Right atrium auricular region (tissue), 2 donors: ENCODE measurements at regions not wholly inside any gene's neighbourhood (a gene's known extent, or its start where the extent isn't known, plus 50 kb on each side); places are given as distances from the start of the nearest gene placed in this dataset.
A peak's percentile ranks its signal among the peaks of the same experiment; 100 is the strongest.

Experiments
- DNase-seq: peaks from one replicate; pipeline ENCODE4 v3.0.0-alpha.2; 2019; ENCODE audit warnings: low spot score
- H3K27ac ChIP-seq, 2 donors: fragments of 200-600 bp; sonication (generic); 1 replicate in 1 of 2; 2 replicates in 1 of 2; pipeline ENCODE4 v1.5.1; 2016 to 2019
- H3K27me3 ChIP-seq, 2 donors: fragments of 200-600 bp; sonication (generic); one replicate each; pipeline versions ENCODE4 v1.5.1 to v1.6.0; 2017 to 2019
- H3K36me3 ChIP-seq: fragments of 200-600 bp; sonication (generic); one replicate; pipeline ENCODE4 v1.5.1; 2016
- H3K4me1 ChIP-seq, 2 donors: fragments of 200-600 bp; sonication (generic); one replicate each; pipeline versions ENCODE4 v1.5.1 to v1.6.0; 2017 to 2019
- H3K4me3 ChIP-seq, 2 donors: fragments of 200-600 bp; sonication (generic); 1 replicate in 1 of 2; 2 replicates in 1 of 2; pipeline ENCODE4 v1.5.1; 2017 to 2019; ENCODE audit warnings: mild to moderate bottlenecking in 1 of 2, moderate library complexity in 1 of 2
- H3K9me3 ChIP-seq, 2 donors: fragments of 200-600 bp; sonication (generic); one replicate each; pipeline ENCODE4 v1.5.1; 2019
- CTCF ChIP-seq, 2 donors: fragments of 200-600 bp; sonication (generic); IDR thresholded peaks; one replicate each; pipeline ENCODE4 v1.5.1; 2019; ENCODE audit warnings: antibody characterized with exemption in 2 of 2

DNA sequence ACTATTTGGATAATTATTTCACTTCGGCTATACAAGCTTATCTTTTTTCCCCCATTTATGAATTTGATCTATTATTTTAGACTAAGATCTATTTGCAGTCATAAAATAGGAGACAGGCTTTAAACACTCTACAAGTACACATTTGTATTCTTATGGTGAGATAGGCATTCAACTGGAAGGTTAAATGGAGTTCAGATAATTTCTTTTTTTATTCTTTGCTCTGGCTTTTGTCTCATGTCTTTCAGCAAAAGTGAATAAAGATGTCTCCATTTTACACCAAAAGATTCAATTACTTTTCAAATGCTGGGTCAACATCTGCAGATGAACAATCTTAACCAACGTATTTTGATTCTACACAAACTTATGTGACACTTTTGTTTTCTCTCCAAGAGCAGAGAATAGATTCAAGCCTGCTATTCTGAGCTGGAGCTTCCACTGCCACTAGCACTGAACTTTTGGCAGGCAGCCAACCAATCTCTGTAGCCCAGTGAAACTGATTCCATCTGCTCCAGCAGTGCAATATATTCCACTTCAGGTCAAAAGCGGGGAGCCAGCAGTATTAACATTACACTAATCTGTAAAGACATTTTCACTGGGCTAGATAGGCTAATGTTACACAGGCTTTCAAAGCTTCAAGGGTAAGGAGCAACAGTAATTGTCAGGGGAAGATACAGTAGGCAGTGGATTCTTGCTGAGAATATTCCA is 452.0 kb upstream of the ZNF608 start:
- Histone ChIP-seq H3K36me3 (no peaks in the 10 kb centered on the region), H3K27me3 (no peaks in the 10 kb centered on the region), H3K9me3 (no peaks in the 10 kb centered on the region), H3K4me1 (peaks cover 0 to 37% of the 10 kb centered on the region in 2 donors), H3K4me3 (no peak overlapping the region), H3K27ac (peak overlapping the region in 1 of 2 donors; percentile 84)
- no peak for TF ChIP-seq CTCF (IDR thresholded peaks at IDR 0.05)
- DNase-seq: peak; percentile 85

GRCh38 chr5:125199373-125199772 is 452.9 kb upstream of the ZNF608 start:
- TF ChIP-seq CTCF (IDR thresholded peaks at IDR 0.05): no peak
- H3K27me3 ChIP-seq: no peaks in the 10 kb centered on the region
- H3K9me3 ChIP-seq: no peaks in the 10 kb centered on the region
- no peaks in the 10 kb centered on the region for H3K36me3 ChIP-seq
- DNase-seq: no peak
- peaks cover 0 to 37% of the 10 kb centered on the region in 2 donors for H3K4me1 ChIP-seq
- peak overlapping the region in 1 of 2 donors; percentile 84 for H3K27ac ChIP-seq
- no peak overlapping the region for H3K4me3 ChIP-seq

DNA sequence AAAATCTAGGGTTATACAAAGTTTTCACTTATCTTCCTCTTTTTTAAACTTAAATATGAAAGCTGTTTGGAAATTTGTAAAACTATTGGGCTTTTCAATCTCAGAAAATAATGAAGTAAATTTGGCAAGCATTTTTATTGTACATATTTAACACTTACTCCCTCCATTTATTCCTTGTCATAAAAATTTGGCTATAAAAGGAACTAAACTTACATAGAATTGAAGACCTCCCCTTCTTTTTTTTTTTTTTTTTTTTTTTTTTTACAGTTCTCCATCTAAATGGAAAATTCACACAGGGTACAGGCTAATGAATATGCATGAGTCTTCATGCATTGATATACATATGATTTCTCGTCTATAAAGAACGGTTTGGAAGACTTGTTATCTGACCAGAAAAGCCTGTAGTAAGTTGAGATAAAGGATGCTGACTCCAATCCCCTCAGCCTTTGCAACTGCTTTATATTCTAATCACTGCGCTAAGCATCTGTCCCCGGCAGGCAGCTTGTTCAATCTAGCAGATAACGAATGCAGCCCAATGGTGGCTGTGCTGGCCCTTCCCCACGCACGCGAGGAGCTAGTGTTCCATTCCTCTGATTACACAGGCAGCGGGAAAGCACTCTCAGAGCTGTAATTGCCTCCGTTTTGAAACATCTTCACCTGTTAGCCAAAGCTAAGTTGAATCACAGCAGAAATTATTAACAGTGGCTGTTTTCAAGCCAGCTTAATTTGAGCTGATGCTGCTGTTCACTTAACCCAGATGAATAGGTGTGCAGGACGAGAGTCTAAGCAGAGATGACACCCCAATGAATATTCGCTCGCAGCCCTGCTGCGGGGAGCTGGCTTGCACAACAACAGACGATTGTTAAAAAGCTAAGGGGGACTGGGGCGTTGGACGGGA is 453.8 kb upstream of the ZNF608 start:
- TF ChIP-seq CTCF (IDR thresholded peaks at IDR 0.05): no peak
- H3K9me3 ChIP-seq: no peaks in the 10 kb centered on the region
- H3K27me3 ChIP-seq: no peaks in the 10 kb centered on the region
- peak overlapping the region; percentile 3 to 31 for H3K4me3 ChIP-seq
- H3K27ac ChIP-seq: peak overlapping the region in 1 of 2 donors; percentile 63
- H3K36me3 ChIP-seq: no peaks in the 10 kb centered on the region
- DNase-seq: no peak
- peaks cover 0 to 37% of the 10 kb centered on the region in 2 donors for H3K4me1 ChIP-seq

- Histone ChIP-seq H3K9me3 (no peaks in the 10 kb centered on the region), H3K36me3 (no peaks in the 10 kb centered on the region), H3K4me1 (peaks cover 0 to 37% of the 10 kb centered on the region in 2 donors), H3K4me3 (peak overlapping the region; percentile 3 to 31), H3K27ac (peak overlapping the region in 1 of 2 donors; percentile 63), H3K27me3 (no peaks in the 10 kb centered on the region)
- no peak for DNase-seq
- no peak for TF ChIP-seq CTCF (IDR thresholded peaks at IDR 0.05)
These were observed 454.5 kb upstream of the ZNF608 start for GRCh38 chr5:125200866-125201373.

GRCh38 chr5:125201446-125202052 is 455.1 kb upstream of the ZNF608 start:
- DNase-seq: no peak
- Histone ChIP-seq H3K4me1 (peaks cover 0 to 37% of the 10 kb centered on the region in 2 donors), H3K27ac (no peak overlapping the region), H3K4me3 (no peak overlapping the region), H3K9me3 (no peaks in the 10 kb centered on the region), H3K27me3 (no peaks in the 10 kb centered on the region), H3K36me3 (no peaks in the 10 kb centered on the region)
- TF ChIP-seq CTCF (IDR thresholded peaks at IDR 0.05): no peak
